ENCODE measurements at regions not wholly inside any gene's neighbourhood (a gene's known extent, or its start where the extent isn't known, plus 50 kb on each side); places are given as distances from the start of the nearest gene placed in this dataset.

DNA sequence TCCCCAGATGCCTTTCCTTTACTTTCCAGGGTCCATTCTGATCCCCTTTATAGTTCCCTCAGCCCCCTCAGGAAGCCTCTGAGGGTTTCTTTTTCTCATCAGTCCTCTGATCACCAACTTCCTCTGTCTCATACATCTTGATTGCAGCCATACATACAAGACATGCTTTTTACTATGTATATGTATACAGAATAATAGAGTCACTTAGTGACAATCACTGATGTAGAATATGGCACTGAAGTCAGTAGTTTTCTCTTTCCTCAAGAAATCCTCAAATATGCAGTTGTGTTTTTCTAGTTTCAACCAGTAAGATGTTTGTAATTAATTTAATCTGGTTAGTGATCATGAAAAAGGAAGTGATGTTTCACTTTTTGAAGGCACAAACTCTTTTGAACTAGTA lies 364.1 kb downstream of the MAN2A1 start:
- intact Hi-C loops (cut with DNase I), result no loop called here
- no peak for TF ChIP-seq CTCF (IDR thresholded peaks at IDR 0.05)
- H3K4me1 ChIP-seq, result no peaks in the 10 kb centered on the region
- H3K27ac ChIP-seq, result no peak overlapping the region
- H3K4me3 ChIP-seq, result no peak overlapping the region
- no peaks in the 10 kb centered on the region for H3K9me3 ChIP-seq
- DNase-seq (no peak), ATAC-seq (no peak)
- H3K36me3 ChIP-seq, result no peaks in the 10 kb centered on the region
- H3K27me3 ChIP-seq, result no peaks in the 10 kb centered on the region

DNA sequence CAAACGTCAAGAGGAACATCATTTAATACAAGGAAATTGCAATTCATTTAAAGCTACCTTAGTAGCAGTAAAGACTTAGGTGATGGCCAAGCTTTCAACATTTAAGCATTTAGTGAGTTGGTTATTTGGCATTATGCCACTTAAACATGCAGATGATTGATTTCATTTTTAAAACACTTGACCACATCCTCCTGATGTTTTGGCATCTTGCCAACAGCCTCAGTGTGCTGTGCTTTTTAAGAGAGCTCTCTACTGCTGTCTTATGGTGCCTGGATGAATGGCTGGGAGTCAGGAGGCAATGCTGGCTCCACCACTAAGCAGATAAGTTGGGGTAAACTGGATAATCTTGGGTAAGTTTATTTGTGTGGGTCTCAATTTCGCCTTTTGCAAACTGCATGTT lies 364.5 kb downstream of the MAN2A1 start:
- no peaks in the 10 kb centered on the region for H3K27me3 ChIP-seq
- no peak for TF ChIP-seq CTCF (IDR thresholded peaks at IDR 0.05)
- intact Hi-C loops (cut with DNase I), result no loop called here
- H3K4me3 ChIP-seq, result no peak overlapping the region
- DNase-seq (no peak), ATAC-seq (no peak)
- no peak overlapping the region for H3K27ac ChIP-seq
- no peaks in the 10 kb centered on the region for H3K4me1 ChIP-seq
- no peaks in the 10 kb centered on the region for H3K36me3 ChIP-seq
- no peaks in the 10 kb centered on the region for H3K9me3 ChIP-seq

DNA sequence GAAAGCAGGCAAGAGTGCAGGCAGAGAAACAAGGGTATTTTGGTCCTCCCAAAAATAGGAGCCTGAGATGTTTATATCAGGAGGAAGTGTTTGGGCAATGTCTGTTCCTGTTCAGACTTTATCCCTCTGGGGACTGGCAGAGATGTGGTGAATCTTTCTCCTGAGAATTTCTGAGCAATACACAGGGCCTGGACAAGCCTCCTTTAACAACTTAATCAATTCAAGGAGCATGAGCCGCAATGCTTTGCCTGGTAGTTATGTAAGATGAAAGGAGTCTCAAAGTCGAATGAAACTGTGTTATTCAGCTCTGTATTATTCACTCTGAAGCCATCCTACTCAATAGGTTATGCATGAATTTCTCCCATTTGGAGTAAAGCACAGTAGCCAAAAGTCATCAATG lies 365.6 kb downstream of the MAN2A1 start:
- Histone ChIP-seq H3K36me3 (no peaks in the 10 kb centered on the region), H3K27ac (no peak overlapping the region), H3K4me1 (no peaks in the 10 kb centered on the region), H3K9me3 (no peaks in the 10 kb centered on the region), H3K27me3 (no peaks in the 10 kb centered on the region), H3K4me3 (no peak overlapping the region)
- DNase-seq, result no peak
- no peak for TF ChIP-seq CTCF (IDR thresholded peaks at IDR 0.05)
- intact Hi-C loops (cut with DNase I), result no loop called here
- no peak for ATAC-seq

- H3K4me1 ChIP-seq, result no peaks in the 10 kb centered on the region
- no peaks in the 10 kb centered on the region for H3K27me3 ChIP-seq
- H3K27ac ChIP-seq, result no peak overlapping the region
- intact Hi-C loops (cut with DNase I), result no loop called here
- H3K9me3 ChIP-seq, result no peaks in the 10 kb centered on the region
- no peak for DNase-seq
- ATAC-seq, result no peak
- TF ChIP-seq CTCF (IDR thresholded peaks at IDR 0.05), result no peak
- H3K36me3 ChIP-seq, result no peaks in the 10 kb centered on the region
- no peak overlapping the region for H3K4me3 ChIP-seq
These were observed 366.9 kb downstream of the MAN2A1 start for GRCh38 chr5:110056580-110057114.

DNA sequence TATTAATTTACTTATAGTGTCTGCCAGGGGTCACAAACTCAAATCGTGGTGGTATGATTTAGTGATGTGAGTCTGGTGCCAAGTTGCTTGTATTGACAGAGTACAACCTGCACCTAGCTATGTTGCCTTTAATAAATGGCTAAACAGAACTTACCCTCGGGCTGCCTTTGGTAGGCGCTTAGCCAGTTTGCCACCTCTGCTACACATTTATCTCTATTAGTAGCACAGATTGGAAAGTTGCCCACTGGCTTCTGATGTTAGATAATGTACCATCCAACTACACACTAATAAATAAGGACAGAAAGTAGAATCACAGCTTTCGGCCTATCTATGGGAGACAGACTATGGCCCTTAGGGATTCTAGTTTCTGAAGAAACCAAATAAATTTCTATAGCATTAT lies 368.4 kb downstream of the MAN2A1 start:
- no peak for TF ChIP-seq CTCF (IDR thresholded peaks at IDR 0.05)
- no peaks in the 10 kb centered on the region for H3K9me3 ChIP-seq
- DNase-seq (no peak), ATAC-seq (no peak)
- no peaks in the 10 kb centered on the region for H3K4me1 ChIP-seq
- no peaks in the 10 kb centered on the region for H3K36me3 ChIP-seq
- no peak overlapping the region for H3K27ac ChIP-seq
- H3K4me3 ChIP-seq, result no peak overlapping the region
- intact Hi-C loops (cut with DNase I), result no loop called here
- H3K27me3 ChIP-seq, result no peaks in the 10 kb centered on the region

- TF ChIP-seq CTCF (IDR thresholded peaks at IDR 0.05), result no peak
- intact Hi-C loops (cut with DNase I), result no loop called here
- Histone ChIP-seq H3K27me3 (no peaks in the 10 kb centered on the region), H3K4me3 (no peak overlapping the region), H3K36me3 (no peaks in the 10 kb centered on the region), H3K4me1 (no peaks in the 10 kb centered on the region), H3K27ac (no peak overlapping the region), H3K9me3 (no peaks in the 10 kb centered on the region)
- DNase-seq (no peak), ATAC-seq (no peak)
These were observed 372.5 kb downstream of the MAN2A1 start for GRCh38 chr5:110062246-110062645.
